Colonic mucosa (tissue), 4 donors: ENCODE measurements at regions not wholly inside any gene's neighbourhood (a gene's known extent, or its start where the extent isn't known, plus 50 kb on each side); places are given as distances from the start of the nearest gene placed in this dataset.

Source experiments
- DNase-seq: peaks from one replicate; pipeline ENCODE4 v3.0.0-alpha.2; 2020
- H3K27ac ChIP-seq: fragments of 200-600 bp; one replicate; pipeline ENCODE4 v1.8.0; 2021
- H3K27me3 ChIP-seq: fragments of 200-600 bp; one replicate; pipeline ENCODE4 v1.8.0; 2021
- H3K36me3 ChIP-seq: fragments of 200-600 bp; one replicate; pipeline ENCODE4 v1.8.0; 2021
- H3K4me1 ChIP-seq: fragments of 200-600 bp; one replicate; pipeline ENCODE4 v1.8.0; 2021; ENCODE audit warnings: mild to moderate bottlenecking
- H3K4me3 ChIP-seq: fragments of 200-600 bp; one replicate; pipeline ENCODE4 v1.8.0; 2021
- H3K9ac ChIP-seq, 2 donors: one replicate each; pipeline ENCODE4 v1.7.0; 2013; ENCODE audit warnings: control low read depth in 2 of 2, low read depth in 2 of 2, low read length in 2 of 2
- H3K9me3 ChIP-seq: fragments of 200-600 bp; one replicate; pipeline ENCODE4 v1.8.0; 2021
- intact Hi-C: fragments of 100-400 bp; cut with DNase I; formaldehyde crosslinking; loops from one replicate; pipeline ENCODE4 v1.14.1; 2022
- TF ChIP-seq, protein P1 (sequence below): fragments of 200-600 bp; IDR thresholded peaks from one replicate; pipeline ENCODE4 v1.8.0; 2022; ENCODE audit warnings: antibody characterized with exemption, mild to moderate bottlenecking
- donor health status: healthy.
- donor health status: DM: no; HTN: no; CAD: no.
- donor health status: DM: no; HTN: no; CAD: no.

DNA sequence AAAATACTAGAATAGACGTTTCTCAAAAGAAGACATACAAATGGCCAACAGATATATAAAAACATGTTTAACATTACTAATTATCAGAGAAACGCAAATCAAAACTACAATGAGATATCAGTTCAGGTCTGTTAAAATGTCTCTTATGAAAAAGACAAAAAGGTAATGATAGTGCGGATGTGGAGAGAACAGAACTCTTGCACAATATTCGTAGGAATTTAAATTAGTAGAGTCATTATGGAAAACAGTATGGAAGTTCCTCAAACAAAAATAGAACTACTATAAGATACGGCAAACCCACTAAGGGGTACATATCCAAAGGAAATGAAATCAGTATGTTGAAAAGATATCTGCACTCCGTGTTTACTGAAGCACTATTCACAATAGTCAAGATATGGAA lies 167.5 kb upstream of the CWC22 start:
- Histone ChIP-seq H3K4me1 (no peaks in the 10 kb centered on the region), H3K9me3 (no peaks in the 10 kb centered on the region), H3K36me3 (no peaks in the 10 kb centered on the region), H3K27ac (no peak overlapping the region), H3K9ac (no peak overlapping the region), H3K4me3 (no peak overlapping the region), H3K27me3 (no peaks in the 10 kb centered on the region)
- intact Hi-C loops: no loop called here
- TF ChIP-seq, protein P1, sequence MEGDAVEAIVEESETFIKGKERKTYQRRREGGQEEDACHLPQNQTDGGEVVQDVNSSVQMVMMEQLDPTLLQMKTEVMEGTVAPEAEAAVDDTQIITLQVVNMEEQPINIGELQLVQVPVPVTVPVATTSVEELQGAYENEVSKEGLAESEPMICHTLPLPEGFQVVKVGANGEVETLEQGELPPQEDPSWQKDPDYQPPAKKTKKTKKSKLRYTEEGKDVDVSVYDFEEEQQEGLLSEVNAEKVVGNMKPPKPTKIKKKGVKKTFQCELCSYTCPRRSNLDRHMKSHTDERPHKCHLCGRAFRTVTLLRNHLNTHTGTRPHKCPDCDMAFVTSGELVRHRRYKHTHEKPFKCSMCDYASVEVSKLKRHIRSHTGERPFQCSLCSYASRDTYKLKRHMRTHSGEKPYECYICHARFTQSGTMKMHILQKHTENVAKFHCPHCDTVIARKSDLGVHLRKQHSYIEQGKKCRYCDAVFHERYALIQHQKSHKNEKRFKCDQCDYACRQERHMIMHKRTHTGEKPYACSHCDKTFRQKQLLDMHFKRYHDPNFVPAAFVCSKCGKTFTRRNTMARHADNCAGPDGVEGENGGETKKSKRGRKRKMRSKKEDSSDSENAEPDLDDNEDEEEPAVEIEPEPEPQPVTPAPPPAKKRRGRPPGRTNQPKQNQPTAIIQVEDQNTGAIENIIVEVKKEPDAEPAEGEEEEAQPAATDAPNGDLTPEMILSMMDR: no peak
- DNase-seq: no peak

DNA sequence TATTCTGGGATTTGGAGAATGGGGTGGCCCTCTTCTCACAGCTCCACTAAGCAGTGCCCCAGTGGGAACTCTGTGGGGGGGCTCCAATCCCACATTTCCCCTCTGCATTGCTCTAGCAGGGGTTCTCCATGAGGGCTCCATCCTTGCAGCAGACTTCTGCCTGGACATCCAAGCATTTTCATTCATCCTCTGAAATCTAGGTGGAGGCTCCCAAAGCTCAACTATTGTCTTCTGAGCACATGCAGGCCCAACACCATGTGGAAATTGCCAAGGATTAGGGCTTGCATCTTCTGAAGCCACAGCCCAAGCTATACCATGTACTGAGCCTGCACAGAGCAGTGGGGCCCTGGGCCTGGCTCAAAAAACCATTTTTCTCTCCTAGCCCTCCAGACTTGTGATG lies 162.4 kb upstream of the CWC22 start:
- DNase-seq: no peak
- Histone ChIP-seq H3K36me3 (no peaks in the 10 kb centered on the region), H3K4me3 (no peak overlapping the region), H3K4me1 (no peaks in the 10 kb centered on the region), H3K9ac (no peak overlapping the region), H3K27ac (no peak overlapping the region), H3K9me3 (no peaks in the 10 kb centered on the region), H3K27me3 (no peaks in the 10 kb centered on the region)
- intact Hi-C loops: no loop called here
- TF ChIP-seq, protein P1: no peak

DNA sequence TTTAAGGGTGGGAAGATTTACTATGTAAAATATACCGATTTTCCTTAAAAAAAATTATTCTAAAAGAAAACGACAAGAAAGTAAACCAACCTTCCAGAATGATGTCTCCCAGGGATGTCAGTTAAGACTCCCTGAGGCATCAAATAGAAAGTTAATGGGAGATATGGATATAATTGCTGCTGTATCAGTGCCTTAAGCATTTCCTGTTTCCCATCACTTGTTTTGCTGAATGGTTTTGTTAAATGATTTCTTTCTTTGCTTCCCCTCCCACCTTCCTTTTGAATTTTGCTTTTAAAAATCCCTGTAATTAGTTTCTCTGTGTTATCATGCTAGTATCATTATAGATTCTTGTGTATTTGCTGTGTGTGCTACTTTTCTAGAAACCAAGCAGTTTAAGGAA lies 154.3 kb upstream of the CWC22 start:
- Histone ChIP-seq H3K4me3 (no peak overlapping the region), H3K9me3 (no peaks in the 10 kb centered on the region), H3K9ac (no peak overlapping the region), H3K4me1 (no peaks in the 10 kb centered on the region), H3K36me3 (no peaks in the 10 kb centered on the region), H3K27me3 (no peaks in the 10 kb centered on the region), H3K27ac (no peak overlapping the region)
- TF ChIP-seq, protein P1: no peak
- no peak for DNase-seq
- intact Hi-C loops: no loop called here

DNA sequence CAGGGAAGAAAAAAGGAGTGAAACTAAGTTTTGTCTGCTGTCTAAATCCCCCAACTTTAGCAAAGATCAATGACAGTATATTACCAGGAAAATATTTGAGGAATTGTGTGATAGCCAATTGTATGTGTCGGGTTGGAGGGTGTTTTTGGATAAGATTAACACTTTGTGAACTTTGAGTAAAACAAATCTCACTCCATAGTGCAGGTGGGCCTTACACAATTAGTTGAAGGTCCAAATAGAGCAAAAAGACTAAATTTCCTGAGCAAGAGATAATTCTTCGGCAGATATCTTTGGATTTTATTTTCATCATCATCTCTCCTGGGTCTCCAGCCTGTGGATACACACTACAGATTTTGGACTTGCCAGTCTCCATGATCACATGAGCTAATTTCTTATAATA lies 152.8 kb upstream of the CWC22 start:
- no peak overlapping the region for H3K27ac ChIP-seq
- H3K9me3 ChIP-seq: no peaks in the 10 kb centered on the region
- H3K36me3 ChIP-seq: no peaks in the 10 kb centered on the region
- TF ChIP-seq, protein P1: no peak
- intact Hi-C loops: no loop called here
- H3K4me1 ChIP-seq: no peaks in the 10 kb centered on the region
- H3K9ac ChIP-seq: no peak overlapping the region
- no peak for DNase-seq
- no peaks in the 10 kb centered on the region for H3K27me3 ChIP-seq
- H3K4me3 ChIP-seq: no peak overlapping the region

DNA sequence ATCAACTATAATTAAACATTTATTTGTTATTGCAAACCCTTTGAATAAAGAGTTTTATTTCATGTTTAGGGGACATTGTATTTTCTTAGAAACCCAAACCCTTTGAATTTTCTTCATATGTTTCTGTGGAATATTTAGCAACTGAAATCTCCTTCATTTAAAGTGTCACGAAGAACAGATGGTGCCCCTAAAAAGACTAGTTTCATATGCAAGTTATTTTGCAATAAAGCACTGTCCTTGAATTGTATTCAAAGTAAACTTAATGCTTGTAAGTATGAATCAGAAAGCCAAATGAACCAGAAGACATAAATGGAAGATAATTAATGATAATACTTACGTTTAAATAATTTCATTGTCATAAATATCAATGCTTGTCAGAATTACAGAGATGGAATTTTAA lies 151.9 kb upstream of the CWC22 start:
- DNase-seq: no peak
- Histone ChIP-seq H3K36me3 (no peaks in the 10 kb centered on the region), H3K27me3 (no peaks in the 10 kb centered on the region), H3K27ac (no peak overlapping the region), H3K9me3 (no peaks in the 10 kb centered on the region), H3K9ac (no peak overlapping the region), H3K4me1 (no peaks in the 10 kb centered on the region), H3K4me3 (no peak overlapping the region)
- intact Hi-C loops: no loop called here
- TF ChIP-seq, protein P1: no peak

DNA sequence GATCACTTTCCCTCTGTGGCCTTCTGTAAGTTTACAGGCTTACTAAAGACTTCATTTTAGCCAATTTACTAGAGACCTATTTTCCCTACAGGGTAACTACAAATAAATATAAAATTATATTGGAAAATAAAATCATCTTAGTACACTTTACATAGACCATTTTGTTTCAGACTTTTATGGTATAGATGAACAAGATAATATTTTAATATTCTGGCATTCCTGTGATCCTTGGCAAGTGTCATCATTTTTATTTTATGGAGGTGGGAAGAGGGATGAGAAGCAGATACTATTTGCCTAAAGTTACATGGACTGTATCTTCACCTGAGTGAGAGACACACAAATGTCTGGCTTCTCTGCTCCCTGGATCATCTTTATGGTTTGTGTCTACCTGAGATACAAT lies 149.6 kb upstream of the CWC22 start:
- Histone ChIP-seq H3K27me3 (no peaks in the 10 kb centered on the region), H3K9me3 (no peaks in the 10 kb centered on the region), H3K4me1 (no peaks in the 10 kb centered on the region), H3K36me3 (no peaks in the 10 kb centered on the region), H3K9ac (no peak overlapping the region), H3K27ac (no peak overlapping the region), H3K4me3 (no peak overlapping the region)
- intact Hi-C loops: no loop called here
- no peak for DNase-seq
- TF ChIP-seq, protein P1: no peak
